ENCODE measurements at regions not wholly inside any gene's neighbourhood (a gene's known extent, or its start where the extent isn't known, plus 50 kb on each side); places are given as distances from the start of the nearest gene placed in this dataset.

GRCh38 chr2:16181062-16181740 lies 240.9 kb downstream of the MYCN start:
- no peaks in the 10 kb centered on the region for H3K9me3 ChIP-seq
- no peak for TF ChIP-seq POLR2A (IDR thresholded peaks at IDR 0.05)
- TF ChIP-seq POLR2AphosphoS5 (IDR thresholded peaks at IDR 0.05), result no peak
- TF ChIP-seq CTCF (IDR thresholded peaks at IDR 0.05), result no peak
- no peak for TF ChIP-seq EP300 (IDR thresholded peaks at IDR 0.05)
- no peak overlapping the region for H3K4me3 ChIP-seq
- H3K27ac ChIP-seq, result no peak overlapping the region
- no peaks in the 10 kb centered on the region for H3K27me3 ChIP-seq
- 93% methylated on average over 11 of the region's 12 CpGs for WGBS
- no peak for DNase-seq (ENCODE audit: low spot score in 2 of 2)
- no peaks in the 10 kb centered on the region for H3K36me3 ChIP-seq
- H3K4me1 ChIP-seq, result no peaks in the 10 kb centered on the region

GRCh38 chr2:16180631-16181030 lies 240.3 kb downstream of the MYCN start:
- H3K27ac ChIP-seq, result no peak overlapping the region
- H3K27me3 ChIP-seq, result no peaks in the 10 kb centered on the region
- no peaks in the 10 kb centered on the region for H3K36me3 ChIP-seq
- no peaks in the 10 kb centered on the region for H3K4me1 ChIP-seq
- no peak for TF ChIP-seq POLR2A (IDR thresholded peaks at IDR 0.05)
- no peak for TF ChIP-seq CTCF (IDR thresholded peaks at IDR 0.05)
- TF ChIP-seq POLR2AphosphoS5 (IDR thresholded peaks at IDR 0.05), result no peak
- no peak for TF ChIP-seq EP300 (IDR thresholded peaks at IDR 0.05)
- DNase-seq (ENCODE audit: low spot score in 2 of 2), result no peak
- H3K4me3 ChIP-seq, result no peak overlapping the region
- no peaks in the 10 kb centered on the region for H3K9me3 ChIP-seq
- 87% methylated on average over 6 of the region's 6 CpGs for WGBS

- TF ChIP-seq POLR2AphosphoS5 (IDR thresholded peaks at IDR 0.05) (no peak), POLR2A (IDR thresholded peaks at IDR 0.05) (no peak), CTCF (IDR thresholded peaks at IDR 0.05) (no peak), EP300 (IDR thresholded peaks at IDR 0.05) (no peak)
- H3K27ac ChIP-seq, result no peak overlapping the region
- no peak for DNase-seq (ENCODE audit: low spot score in 2 of 2)
Measured at GRCh38 chr2:16179701-16180416, 239.5 kb downstream of the MYCN start.

GRCh38 chr2:16178551-16179130 lies 238.3 kb downstream of the MYCN start:
- Histone ChIP-seq H3K4me1 (no peaks in the 10 kb centered on the region), H3K27me3 (no peaks in the 10 kb centered on the region), H3K36me3 (no peaks in the 10 kb centered on the region), H3K4me3 (no peak overlapping the region), H3K27ac (no peak overlapping the region), H3K9me3 (no peaks in the 10 kb centered on the region)
- DNase-seq (ENCODE audit: low spot score in 2 of 2), result no peak
- WGBS, result 95% methylated on average over 7 of the region's 7 CpGs
- no peak for TF ChIP-seq CTCF (IDR thresholded peaks at IDR 0.05)
- no peak for TF ChIP-seq EP300 (IDR thresholded peaks at IDR 0.05)
- no peak for TF ChIP-seq POLR2AphosphoS5 (IDR thresholded peaks at IDR 0.05)
- TF ChIP-seq POLR2A (IDR thresholded peaks at IDR 0.05), result no peak

More at GRCh38 chr2:16179701-16180416, 239.5 kb downstream of the MYCN start:
- H3K36me3 ChIP-seq, result no peaks in the 10 kb centered on the region
- no peaks in the 10 kb centered on the region for H3K27me3 ChIP-seq
- WGBS, result 49% methylated on average over 8 of the region's 8 CpGs
- H3K4me3 ChIP-seq, result no peak overlapping the region
- no peaks in the 10 kb centered on the region for H3K4me1 ChIP-seq
- H3K9me3 ChIP-seq, result no peaks in the 10 kb centered on the region

- no peaks in the 10 kb centered on the region for H3K36me3 ChIP-seq
- H3K4me3 ChIP-seq, result no peak overlapping the region
- H3K27ac ChIP-seq, result no peak overlapping the region
- no peaks in the 10 kb centered on the region for H3K9me3 ChIP-seq
- no peak for TF ChIP-seq EP300 (IDR thresholded peaks at IDR 0.05)
- no peak for TF ChIP-seq CTCF (IDR thresholded peaks at IDR 0.05)
- no peak for TF ChIP-seq POLR2A (IDR thresholded peaks at IDR 0.05)
- TF ChIP-seq POLR2AphosphoS5 (IDR thresholded peaks at IDR 0.05), result no peak
- peak in 1 of 2 donors; percentile 6 for DNase-seq (ENCODE audit: low spot score in 2 of 2)
- no peaks in the 10 kb centered on the region for H3K4me1 ChIP-seq
- H3K27me3 ChIP-seq, result no peaks in the 10 kb centered on the region
Measured at GRCh38 chr2:16177671-16178180, 237.4 kb downstream of the MYCN start.
